Stimulated activated naive CD8-positive, alpha-beta T cell treated with anti-CD3 and anti-CD28 coated beads, Interleukin-15, Interleukin-2, amounts not matched to agents 100 ng/mL and 50 ng/mL, for 24 hours (primary cell): ENCODE measurements at regions not wholly inside any gene's neighbourhood (a gene's known extent, or its start where the extent isn't known, plus 50 kb on each side); places are given as distances from the start of the nearest gene placed in this dataset.
"Not testable (repeated sequence)": the region's sequence is repeated elsewhere in the genome, so short reads cannot be mapped to it uniquely, and the experiment has no call there.

Experiments used
- H3K27ac Mint-ChIP-seq: one replicate; pipeline ENCODE4 v1.8.0; 2021; ENCODE audit warnings: mild to moderate bottlenecking, mixed read lengths
- H3K27me3 Mint-ChIP-seq: one replicate; pipeline ENCODE4 v1.8.0; 2021; ENCODE audit warnings: mixed read lengths
- H3K36me3 Mint-ChIP-seq: one replicate; pipeline ENCODE4 v1.8.0; 2021; ENCODE audit warnings: low read depth, mixed read lengths
- H3K4me1 Mint-ChIP-seq: one replicate; pipeline ENCODE4 v1.8.0; 2021; ENCODE audit warnings: low read depth, mixed read lengths
- H3K4me3 Mint-ChIP-seq: one replicate; pipeline ENCODE4 v1.8.0; 2021; ENCODE audit warnings: mild to moderate bottlenecking, mixed read lengths
- H3K9me3 Mint-ChIP-seq: one replicate; pipeline ENCODE4 v1.8.0; 2021; ENCODE audit warnings: mixed read lengths

GRCh38 chr11:80722629-80723028, 1281.8 kb upstream of the TENM4 start:
- Mint-ChIP-seq H3K27me3 (no peaks in the 10 kb centered on the region), H3K4me1 (no peaks in the 10 kb centered on the region), H3K27ac (no peak overlapping the region), H3K9me3 (peaks cover 3% of the 10 kb centered on the region), H3K36me3 (no peaks in the 10 kb centered on the region), H3K4me3 (no peak overlapping the region)

GRCh38 chr11:80720295-80720694, 1279.5 kb upstream of the TENM4 start:
- Mint-ChIP-seq H3K4me1 (no peaks in the 10 kb centered on the region), H3K9me3 (peaks cover 3% of the 10 kb centered on the region), H3K27me3 (no peaks in the 10 kb centered on the region), H3K4me3 (no peak overlapping the region), H3K27ac (no peak overlapping the region), H3K36me3 (no peaks in the 10 kb centered on the region)

- Mint-ChIP-seq H3K27me3 (no peaks in the 10 kb centered on the region), H3K27ac (no peak overlapping the region), H3K9me3 (peaks cover 3% of the 10 kb centered on the region), H3K4me3 (no peak overlapping the region), H3K4me1 (no peaks in the 10 kb centered on the region), H3K36me3 (no peaks in the 10 kb centered on the region)
These were observed 1278.4 kb upstream of the TENM4 start for GRCh38 chr11:80719292-80719646.

- Mint-ChIP-seq H3K9me3 (peaks cover 3% of the 10 kb centered on the region), H3K27me3 (no peaks in the 10 kb centered on the region), H3K4me1 (no peaks in the 10 kb centered on the region), H3K36me3 (no peaks in the 10 kb centered on the region), H3K4me3 (no peak overlapping the region), H3K27ac (no peak overlapping the region)
These were observed 1277.9 kb upstream of the TENM4 start for GRCh38 chr11:80718611-80719291.

- no peaks in the 10 kb centered on the region for H3K4me1 Mint-ChIP-seq
- H3K36me3 Mint-ChIP-seq = no peaks in the 10 kb centered on the region
- H3K9me3 Mint-ChIP-seq = peaks cover 6% of the 10 kb centered on the region
- H3K27me3 Mint-ChIP-seq = no peaks in the 10 kb centered on the region
- no peak overlapping the region for H3K27ac Mint-ChIP-seq
- no peak overlapping the region for H3K4me3 Mint-ChIP-seq
These were observed 1261.4 kb upstream of the TENM4 start for GRCh38 chr11:80702264-80702663.

- Mint-ChIP-seq H3K4me3 (no peak overlapping the region), H3K27me3 (no peaks in the 10 kb centered on the region), H3K36me3 (no peaks in the 10 kb centered on the region), H3K4me1 (no peaks in the 10 kb centered on the region), H3K27ac (no peak overlapping the region), H3K9me3 (peaks cover 6% of the 10 kb centered on the region)
These were observed 1259.6 kb upstream of the TENM4 start for GRCh38 chr11:80700386-80700785.

- H3K4me3 Mint-ChIP-seq, H3K27ac Mint-ChIP-seq, H3K27me3 Mint-ChIP-seq, H3K36me3 Mint-ChIP-seq, H3K9me3 Mint-ChIP-seq, H3K4me1 Mint-ChIP-seq: not testable (repeated sequence)
These were observed 1258.8 kb upstream of the TENM4 start for GRCh38 chr11:80699406-80700177.

GRCh38 chr11:80698637-80699036, 1257.8 kb upstream of the TENM4 start:
- Mint-ChIP-seq H3K9me3 (peaks cover 6% of the 10 kb centered on the region), H3K4me3 (no peak overlapping the region), H3K27ac (no peak overlapping the region), H3K36me3 (no peaks in the 10 kb centered on the region), H3K27me3 (no peaks in the 10 kb centered on the region), H3K4me1 (no peaks in the 10 kb centered on the region)

- H3K27ac Mint-ChIP-seq = no peak overlapping the region
- no peak overlapping the region for H3K4me3 Mint-ChIP-seq
- H3K27me3 Mint-ChIP-seq = no peaks in the 10 kb centered on the region
- no peaks in the 10 kb centered on the region for H3K9me3 Mint-ChIP-seq
- H3K36me3 Mint-ChIP-seq = no peaks in the 10 kb centered on the region
- no peaks in the 10 kb centered on the region for H3K4me1 Mint-ChIP-seq
These were observed 1253.6 kb upstream of the TENM4 start for GRCh38 chr11:80694385-80694784.

GRCh38 chr11:80687941-80688340, 1247.1 kb upstream of the TENM4 start:
- Mint-ChIP-seq H3K36me3 (no peaks in the 10 kb centered on the region), H3K4me3 (no peak overlapping the region), H3K4me1 (no peaks in the 10 kb centered on the region), H3K27me3 (no peaks in the 10 kb centered on the region), H3K9me3 (peaks cover 5% of the 10 kb centered on the region), H3K27ac (no peak overlapping the region)

- Mint-ChIP-seq H3K36me3 (no peaks in the 10 kb centered on the region), H3K4me1 (no peaks in the 10 kb centered on the region), H3K9me3 (peaks cover 5% of the 10 kb centered on the region)
These were observed 1246.1 kb upstream of the TENM4 start for GRCh38 chr11:80686889-80687288.

GRCh38 chr11:80673566-80673965, 1232.7 kb upstream of the TENM4 start:
- H3K36me3 Mint-ChIP-seq = no peaks in the 10 kb centered on the region
- peaks cover 1% of the 10 kb centered on the region for H3K9me3 Mint-ChIP-seq
- H3K4me3 Mint-ChIP-seq = no peak overlapping the region
- H3K27ac Mint-ChIP-seq = no peak overlapping the region
- H3K27me3 Mint-ChIP-seq = no peaks in the 10 kb centered on the region
- no peaks in the 10 kb centered on the region for H3K4me1 Mint-ChIP-seq

More at GRCh38 chr11:80686889-80687288, 1246.1 kb upstream of the TENM4 start:
- no peak overlapping the region for H3K27ac Mint-ChIP-seq
- H3K27me3 Mint-ChIP-seq = no peaks in the 10 kb centered on the region
- no peak overlapping the region for H3K4me3 Mint-ChIP-seq

GRCh38 chr11:80669620-80670019, 1228.8 kb upstream of the TENM4 start:
- Mint-ChIP-seq H3K4me1 (no peaks in the 10 kb centered on the region), H3K9me3 (peaks cover 9% of the 10 kb centered on the region), H3K36me3 (no peaks in the 10 kb centered on the region), H3K27ac (no peak overlapping the region), H3K27me3 (no peaks in the 10 kb centered on the region), H3K4me3 (no peak overlapping the region)

- peaks cover 12% of the 10 kb centered on the region for H3K9me3 Mint-ChIP-seq
- no peaks in the 10 kb centered on the region for H3K27me3 Mint-ChIP-seq
- no peak overlapping the region for H3K4me3 Mint-ChIP-seq
- H3K4me1 Mint-ChIP-seq = no peaks in the 10 kb centered on the region
- H3K27ac Mint-ChIP-seq = no peak overlapping the region
- no peaks in the 10 kb centered on the region for H3K36me3 Mint-ChIP-seq
These were observed 1227.2 kb upstream of the TENM4 start for GRCh38 chr11:80668039-80668438.

GRCh38 chr11:80655834-80656233, 1215.0 kb upstream of the TENM4 start:
- no peak overlapping the region for H3K4me3 Mint-ChIP-seq
- no peaks in the 10 kb centered on the region for H3K4me1 Mint-ChIP-seq
- no peak overlapping the region for H3K27ac Mint-ChIP-seq
- no peaks in the 10 kb centered on the region for H3K27me3 Mint-ChIP-seq
- no peaks in the 10 kb centered on the region for H3K36me3 Mint-ChIP-seq
- peaks cover 6% of the 10 kb centered on the region for H3K9me3 Mint-ChIP-seq

GRCh38 chr11:80650966-80651365, 1210.1 kb upstream of the TENM4 start:
- no peak overlapping the region for H3K27ac Mint-ChIP-seq
- H3K4me1 Mint-ChIP-seq = no peaks in the 10 kb centered on the region
- H3K36me3 Mint-ChIP-seq = no peaks in the 10 kb centered on the region
- H3K4me3 Mint-ChIP-seq = no peak overlapping the region
- H3K27me3 Mint-ChIP-seq = no peaks in the 10 kb centered on the region
- peaks cover 8% of the 10 kb centered on the region for H3K9me3 Mint-ChIP-seq
